SK-N-SH treated with all-trans-retinoic acid at 6 μM for 48 hours (cell line): ENCODE measurements at regions not wholly inside any gene's neighbourhood (a gene's known extent, or its start where the extent isn't known, plus 50 kb on each side); places are given as distances from the start of the nearest gene placed in this dataset.

Source experiments
- ATAC-seq: fragments of 200-7000 bp; cut with Tn5 transposase; 3 replicates; pipeline ENCODE4 v1.9.1; 2020; ENCODE audit warnings: mild to moderate bottlenecking, moderate library complexity
- ARNTL ChIP-seq: fragments of 450-650 bp; formaldehyde crosslinking; IDR thresholded peaks from 2 replicates; pipeline ENCODE4 v1.5.0; 2020; ENCODE audit warnings: low read depth, mild to moderate bottlenecking, moderate library complexity, borderline replicate concordance
- BACH2 ChIP-seq: fragments of 250-450 bp; sonication (Bioruptor Pico); IDR thresholded peaks from 2 replicates; pipeline ENCODE4 v1.9.0; 2021; ENCODE audit warnings: mild to moderate bottlenecking, borderline replicate concordance
- CSDC2 ChIP-seq: fragments of 250-450 bp; sonication (Bioruptor Pico); IDR thresholded peaks from 2 replicates; pipeline ENCODE4 v1.5.0; 2020; ENCODE audit warnings: mild to moderate bottlenecking, moderate library complexity
- ESRRG ChIP-seq: fragments of 250-450 bp; sonication (Bioruptor Pico); IDR thresholded peaks from 2 replicates; pipeline ENCODE4 v1.6.1; 2021; ENCODE audit warnings: mild to moderate bottlenecking
- GLIS3 ChIP-seq: fragments of 250-450 bp; sonication (Bioruptor Pico); IDR thresholded peaks from 2 replicates; pipeline ENCODE4 v1.5.0; 2020; ENCODE audit warnings: mild to moderate bottlenecking, moderate library complexity
- ISL1 ChIP-seq: fragments of 250-450 bp; sonication (Bioruptor Pico); IDR thresholded peaks from 2 replicates; pipeline ENCODE4 v2.1.2; 2022; ENCODE audit warnings: mild to moderate bottlenecking, moderate library complexity
- OSR1 ChIP-seq: fragments of 250-450 bp; sonication (Bioruptor Pico); IDR thresholded peaks from 2 replicates; pipeline ENCODE4 v1.8.0; 2022; ENCODE audit warnings: moderate library complexity, mild to moderate bottlenecking, inconsistent platforms
- SNAI2 ChIP-seq: fragments of 250-450 bp; sonication (Bioruptor Pico); IDR thresholded peaks from 2 replicates; pipeline ENCODE4 v1.5.0; 2020; ENCODE audit warnings: mild to moderate bottlenecking, moderate library complexity
- TCF4 ChIP-seq: fragments of 250-450 bp; sonication (Bioruptor Pico); IDR thresholded peaks from 2 replicates; pipeline ENCODE4 v1.8.0; 2021; ENCODE audit warnings: mild to moderate bottlenecking, moderate library complexity, borderline replicate concordance
- TOX ChIP-seq: fragments of 250-450 bp; sonication (Bioruptor Pico); IDR thresholded peaks from 2 replicates; pipeline ENCODE4 v1.8.0; 2021; ENCODE audit warnings: mild to moderate bottlenecking, moderate library complexity, borderline replicate concordance
- ZC3H10 ChIP-seq: fragments of 250-450 bp; sonication (Bioruptor Pico); IDR thresholded peaks from 2 replicates; pipeline ENCODE4 v1.5.1; 2021; ENCODE audit warnings: mild to moderate bottlenecking, moderate library complexity
- ZFP3 ChIP-seq: fragments of 250-450 bp; sonication (Bioruptor Pico); IDR thresholded peaks from 2 replicates; pipeline ENCODE4 v1.5.0; 2020; ENCODE audit warnings: mild to moderate bottlenecking, moderate library complexity
- ZFP30 ChIP-seq: fragments of 450-650 bp; formaldehyde crosslinking; IDR thresholded peaks from 2 replicates; pipeline ENCODE4 v1.5.0; 2022; ENCODE audit warnings: mild to moderate bottlenecking, moderate library complexity
- ZNF565 ChIP-seq: fragments of 450-650 bp; formaldehyde crosslinking; conservative IDR thresholded peaks from 2 replicates; pipeline ENCODE4 v1.5.0; 2020; ENCODE audit warnings: low read depth, mild to moderate bottlenecking, moderate library complexity
- ZNF70 ChIP-seq: fragments of 450-650 bp; formaldehyde crosslinking; IDR thresholded peaks from 2 replicates; pipeline ENCODE4 v1.5.0; 2020; ENCODE audit warnings: mild to moderate bottlenecking, moderate library complexity
- TF ChIP-seq, protein P1 (sequence below): fragments of 250-450 bp; sonication (Bioruptor Pico); IDR thresholded peaks from 2 replicates; pipeline ENCODE4 v1.8.0; 2020; ENCODE audit warnings: mild to moderate bottlenecking, moderate library complexity, borderline replicate concordance
- TF ChIP-seq, protein P2 (sequence below): fragments of 250-450 bp; sonication (Bioruptor Pico); IDR thresholded peaks from 2 replicates; pipeline ENCODE4 v1.8.0; 2021; ENCODE audit warnings: low read depth, mild to moderate bottlenecking, moderate library complexity, borderline replicate concordance
- TF ChIP-seq, protein P3 (sequence below): fragments of 250-450 bp; sonication (Bioruptor Pico); IDR thresholded peaks from 2 replicates; pipeline ENCODE4 v1.5.0; 2020; ENCODE audit warnings: mild to moderate bottlenecking, moderate library complexity
- TF ChIP-seq, protein P4 (sequence below): fragments of 250-450 bp; sonication (Bioruptor Pico); IDR thresholded peaks from 2 replicates; pipeline ENCODE4 v1.5.1; 2020; ENCODE audit warnings: low read depth, mild to moderate bottlenecking, moderate library complexity
- TF ChIP-seq, protein P5 (sequence below): fragments of 250-450 bp; sonication (Bioruptor Pico); IDR thresholded peaks from 2 replicates; pipeline ENCODE4 v1.5.1; 2021; ENCODE audit warnings: mild to moderate bottlenecking, moderate library complexity

DNA sequence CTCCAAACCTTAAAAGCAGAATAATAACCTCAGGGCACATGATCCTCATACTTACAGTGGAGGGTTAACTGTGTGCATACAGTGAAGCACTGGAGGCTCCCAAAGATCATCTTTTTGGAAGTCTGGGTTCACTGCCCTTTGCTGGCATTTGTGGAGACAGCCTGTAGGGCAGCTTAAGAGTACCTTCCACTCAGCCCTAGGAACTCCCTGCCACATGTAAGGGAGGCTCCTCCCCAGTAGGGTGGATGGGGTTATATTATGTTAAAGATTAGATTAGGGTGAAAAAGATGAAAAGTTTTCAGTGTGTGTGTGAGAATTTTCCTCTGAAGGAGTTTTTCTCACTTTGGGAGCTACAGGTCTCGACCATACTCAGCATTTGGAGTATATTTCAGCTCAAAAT, 388.4 kb downstream of the RAB28 start:
- ATAC-seq, result no peak
- TF ChIP-seq ESRRG (CRISPR knock-in tag) (no peak), SNAI2 (CRISPR knock-in tag) (no peak), TOX (CRISPR knock-in tag) (no peak), ZC3H10 (no peak), ZFP3 (CRISPR knock-in tag) (no peak), ZNF565 (CRISPR knock-in tag) (no peak), ARNTL (CRISPR knock-in tag) (no peak), OSR1 (CRISPR knock-in tag) (no peak), ZFP30 (CRISPR knock-in tag) (no peak), GLIS3 (CRISPR knock-in tag) (no peak), ZNF70 (CRISPR knock-in tag) (no peak), TCF4 (CRISPR knock-in tag) (no peak), CSDC2 (CRISPR knock-in tag) (no peak), BACH2 (CRISPR knock-in tag) (no peak)
- TF ChIP-seq, protein P1, sequence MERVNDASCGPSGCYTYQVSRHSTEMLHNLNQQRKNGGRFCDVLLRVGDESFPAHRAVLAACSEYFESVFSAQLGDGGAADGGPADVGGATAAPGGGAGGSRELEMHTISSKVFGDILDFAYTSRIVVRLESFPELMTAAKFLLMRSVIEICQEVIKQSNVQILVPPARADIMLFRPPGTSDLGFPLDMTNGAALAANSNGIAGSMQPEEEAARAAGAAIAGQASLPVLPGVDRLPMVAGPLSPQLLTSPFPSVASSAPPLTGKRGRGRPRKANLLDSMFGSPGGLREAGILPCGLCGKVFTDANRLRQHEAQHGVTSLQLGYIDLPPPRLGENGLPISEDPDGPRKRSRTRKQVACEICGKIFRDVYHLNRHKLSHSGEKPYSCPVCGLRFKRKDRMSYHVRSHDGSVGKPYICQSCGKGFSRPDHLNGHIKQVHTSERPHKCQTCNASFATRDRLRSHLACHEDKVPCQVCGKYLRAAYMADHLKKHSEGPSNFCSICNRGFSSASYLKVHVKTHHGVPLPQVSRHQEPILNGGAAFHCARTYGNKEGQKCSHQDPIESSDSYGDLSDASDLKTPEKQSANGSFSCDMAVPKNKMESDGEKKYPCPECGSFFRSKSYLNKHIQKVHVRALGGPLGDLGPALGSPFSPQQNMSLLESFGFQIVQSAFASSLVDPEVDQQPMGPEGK, result no peak
- TF ChIP-seq, protein P2, sequence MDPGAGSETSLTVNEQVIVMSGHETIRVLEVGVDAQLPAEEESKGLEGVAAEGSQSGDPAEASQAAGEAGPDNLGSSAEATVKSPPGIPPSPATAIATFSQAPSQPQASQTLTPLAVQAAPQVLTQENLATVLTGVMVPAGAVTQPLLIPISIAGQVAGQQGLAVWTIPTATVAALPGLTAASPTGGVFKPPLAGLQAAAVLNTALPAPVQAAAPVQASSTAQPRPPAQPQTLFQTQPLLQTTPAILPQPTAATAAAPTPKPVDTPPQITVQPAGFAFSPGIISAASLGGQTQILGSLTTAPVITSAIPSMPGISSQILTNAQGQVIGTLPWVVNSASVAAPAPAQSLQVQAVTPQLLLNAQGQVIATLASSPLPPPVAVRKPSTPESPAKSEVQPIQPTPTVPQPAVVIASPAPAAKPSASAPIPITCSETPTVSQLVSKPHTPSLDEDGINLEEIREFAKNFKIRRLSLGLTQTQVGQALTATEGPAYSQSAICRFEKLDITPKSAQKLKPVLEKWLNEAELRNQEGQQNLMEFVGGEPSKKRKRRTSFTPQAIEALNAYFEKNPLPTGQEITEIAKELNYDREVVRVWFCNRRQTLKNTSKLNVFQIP, result no peak
- TF ChIP-seq, protein P3, sequence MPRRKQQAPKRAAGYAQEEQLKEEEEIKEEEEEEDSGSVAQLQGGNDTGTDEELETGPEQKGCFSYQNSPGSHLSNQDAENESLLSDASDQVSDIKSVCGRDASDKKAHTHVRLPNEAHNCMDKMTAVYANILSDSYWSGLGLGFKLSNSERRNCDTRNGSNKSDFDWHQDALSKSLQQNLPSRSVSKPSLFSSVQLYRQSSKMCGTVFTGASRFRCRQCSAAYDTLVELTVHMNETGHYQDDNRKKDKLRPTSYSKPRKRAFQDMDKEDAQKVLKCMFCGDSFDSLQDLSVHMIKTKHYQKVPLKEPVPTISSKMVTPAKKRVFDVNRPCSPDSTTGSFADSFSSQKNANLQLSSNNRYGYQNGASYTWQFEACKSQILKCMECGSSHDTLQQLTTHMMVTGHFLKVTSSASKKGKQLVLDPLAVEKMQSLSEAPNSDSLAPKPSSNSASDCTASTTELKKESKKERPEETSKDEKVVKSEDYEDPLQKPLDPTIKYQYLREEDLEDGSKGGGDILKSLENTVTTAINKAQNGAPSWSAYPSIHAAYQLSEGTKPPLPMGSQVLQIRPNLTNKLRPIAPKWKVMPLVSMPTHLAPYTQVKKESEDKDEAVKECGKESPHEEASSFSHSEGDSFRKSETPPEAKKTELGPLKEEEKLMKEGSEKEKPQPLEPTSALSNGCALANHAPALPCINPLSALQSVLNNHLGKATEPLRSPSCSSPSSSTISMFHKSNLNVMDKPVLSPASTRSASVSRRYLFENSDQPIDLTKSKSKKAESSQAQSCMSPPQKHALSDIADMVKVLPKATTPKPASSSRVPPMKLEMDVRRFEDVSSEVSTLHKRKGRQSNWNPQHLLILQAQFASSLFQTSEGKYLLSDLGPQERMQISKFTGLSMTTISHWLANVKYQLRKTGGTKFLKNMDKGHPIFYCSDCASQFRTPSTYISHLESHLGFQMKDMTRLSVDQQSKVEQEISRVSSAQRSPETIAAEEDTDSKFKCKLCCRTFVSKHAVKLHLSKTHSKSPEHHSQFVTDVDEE (CRISPR knock-in tag), result no peak
- TF ChIP-seq, protein P4, sequence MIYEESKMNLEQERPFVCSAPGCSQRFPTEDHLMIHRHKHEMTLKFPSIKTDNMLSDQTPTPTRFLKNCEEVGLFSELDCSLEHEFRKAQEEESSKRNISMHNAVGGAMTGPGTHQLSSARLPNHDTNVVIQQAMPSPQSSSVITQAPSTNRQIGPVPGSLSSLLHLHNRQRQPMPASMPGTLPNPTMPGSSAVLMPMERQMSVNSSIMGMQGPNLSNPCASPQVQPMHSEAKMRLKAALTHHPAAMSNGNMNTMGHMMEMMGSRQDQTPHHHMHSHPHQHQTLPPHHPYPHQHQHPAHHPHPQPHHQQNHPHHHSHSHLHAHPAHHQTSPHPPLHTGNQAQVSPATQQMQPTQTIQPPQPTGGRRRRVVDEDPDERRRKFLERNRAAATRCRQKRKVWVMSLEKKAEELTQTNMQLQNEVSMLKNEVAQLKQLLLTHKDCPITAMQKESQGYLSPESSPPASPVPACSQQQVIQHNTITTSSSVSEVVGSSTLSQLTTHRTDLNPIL, result no peak
- TF ChIP-seq, protein P5, sequence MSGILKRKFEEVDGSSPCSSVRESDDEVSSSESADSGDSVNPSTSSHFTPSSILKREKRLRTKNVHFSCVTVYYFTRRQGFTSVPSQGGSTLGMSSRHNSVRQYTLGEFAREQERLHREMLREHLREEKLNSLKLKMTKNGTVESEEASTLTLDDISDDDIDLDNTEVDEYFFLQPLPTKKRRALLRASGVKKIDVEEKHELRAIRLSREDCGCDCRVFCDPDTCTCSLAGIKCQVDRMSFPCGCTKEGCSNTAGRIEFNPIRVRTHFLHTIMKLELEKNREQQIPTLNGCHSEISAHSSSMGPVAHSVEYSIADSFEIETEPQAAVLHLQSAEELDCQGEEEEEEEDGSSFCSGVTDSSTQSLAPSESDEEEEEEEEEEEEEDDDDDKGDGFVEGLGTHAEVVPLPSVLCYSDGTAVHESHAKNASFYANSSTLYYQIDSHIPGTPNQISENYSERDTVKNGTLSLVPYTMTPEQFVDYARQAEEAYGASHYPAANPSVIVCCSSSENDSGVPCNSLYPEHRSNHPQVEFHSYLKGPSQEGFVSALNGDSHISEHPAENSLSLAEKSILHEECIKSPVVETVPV (CRISPR knock-in tag), result no peak

DNA sequence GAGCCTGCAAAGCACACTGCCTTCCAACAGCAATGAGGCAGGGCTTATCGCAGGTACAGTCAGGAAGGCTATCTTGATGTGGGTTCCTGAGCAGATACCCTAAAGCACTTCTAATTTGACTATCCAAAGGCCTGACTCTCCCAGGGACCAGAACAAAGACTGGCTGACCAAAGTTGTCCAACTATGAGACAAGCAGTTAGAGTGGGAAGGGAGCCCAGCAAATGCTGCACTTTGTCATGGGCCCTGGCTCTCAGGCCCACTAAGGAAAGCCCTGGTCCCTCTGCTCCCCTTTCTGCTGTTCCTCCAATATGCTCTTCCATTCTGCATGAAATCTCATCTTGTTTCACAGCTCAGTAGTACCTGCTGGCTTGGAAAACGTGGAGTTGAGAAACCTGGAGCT, 391.0 kb downstream of the RAB28 start:
- ATAC-seq, result no peak
- TF ChIP-seq, protein P1, result no peak
- TF ChIP-seq ZFP30 (CRISPR knock-in tag) (no peak), ISL1 (CRISPR knock-in tag) (no peak)
- TF ChIP-seq, protein P2, result no peak
